H9 (cell line): ENCODE measurements at regions not wholly inside any gene's neighbourhood (a gene's known extent, or its start where the extent isn't known, plus 50 kb on each side); places are given as distances from the start of the nearest gene placed in this dataset.

Experiments
- DNase-seq: peaks from one replicate; pipeline ENCODE4 v3.0.0-alpha.2; 2017
- H2AFZ ChIP-seq: one replicate; pipeline ENCODE4 v1.6.1; 2013; ENCODE audit warnings: mild to moderate bottlenecking, low read length, control low read depth, moderate library complexity
- H2AK5ac ChIP-seq: 2 replicates; pipeline ENCODE4 v1.6.1; 2013; ENCODE audit warnings: low read length, control low read depth, mixed read lengths; ENCODE audit not compliant: insufficient read length
- H2BK120ac ChIP-seq: one replicate; pipeline ENCODE4 v1.6.1; 2013; ENCODE audit warnings: low read depth, mild to moderate bottlenecking, low read length, control low read depth, inconsistent platforms; ENCODE audit not compliant: poor library complexity, severe bottlenecking
- H2BK12ac ChIP-seq: 2 replicates; pipeline ENCODE4 v1.6.1; 2013; ENCODE audit warnings: low read length, control low read depth, mixed read lengths, low read depth; ENCODE audit not compliant: insufficient read length
- H2BK15ac ChIP-seq: 2 replicates; pipeline ENCODE4 v1.6.1; 2013; ENCODE audit warnings: low read depth, low read length, control low read depth
- H2BK20ac ChIP-seq: one replicate; pipeline ENCODE4 v1.6.1; 2013; ENCODE audit warnings: low read depth, mild to moderate bottlenecking, low read length, control low read depth, inconsistent platforms; ENCODE audit not compliant: poor library complexity, severe bottlenecking
- H2BK5ac ChIP-seq: 2 replicates; pipeline ENCODE4 v1.6.1; 2013; ENCODE audit warnings: low read length, control low read depth, mixed read lengths; ENCODE audit not compliant: insufficient read length
- H3K14ac ChIP-seq: 2 replicates; pipeline ENCODE4 v1.6.1; 2013; ENCODE audit warnings: low read length, control low read depth; ENCODE audit not compliant: insufficient read depth
- H3K18ac ChIP-seq: 2 replicates; pipeline ENCODE4 v1.6.1; 2013; ENCODE audit warnings: low read depth, mild to moderate bottlenecking, mixed read lengths, low read length, control low read depth; ENCODE audit not compliant: insufficient read length
- H3K23ac ChIP-seq: 2 replicates; pipeline ENCODE4 v1.6.1; 2013; ENCODE audit warnings: low read length, control low read depth, mixed read lengths, low read depth; ENCODE audit not compliant: insufficient read length
- H3K23me2 ChIP-seq: 2 replicates; pipeline ENCODE4 v1.6.1; 2013; ENCODE audit warnings: low read depth, mild to moderate bottlenecking, mixed read lengths, low read length, control low read depth; ENCODE audit not compliant: insufficient read length, poor library complexity, severe bottlenecking
- H3K27ac ChIP-seq: 2 replicates; pipeline ENCODE4 v1.5.1; 2013; ENCODE audit warnings: low read length, control low read depth, mixed read lengths, low read depth; ENCODE audit not compliant: insufficient read length
- H3K27me3 ChIP-seq: 2 replicates; pipeline ENCODE4 v1.6.1; 2013; ENCODE audit warnings: low read length, control low read depth, inconsistent platforms; ENCODE audit not compliant: insufficient read depth
- H3K4ac ChIP-seq: 2 replicates; pipeline ENCODE4 v1.6.1; 2013; ENCODE audit warnings: low read depth, mild to moderate bottlenecking, control low read depth, inconsistent platforms, low read length, moderate library complexity
- H3K4me1 ChIP-seq: 2 replicates; pipeline ENCODE4 v1.6.1; 2013; ENCODE audit warnings: low read length, control low read depth, inconsistent platforms; ENCODE audit not compliant: insufficient read depth
- H3K4me2 ChIP-seq: 2 replicates; pipeline ENCODE4 v1.6.1; 2013; ENCODE audit warnings: low read length, control low read depth, mixed read lengths; ENCODE audit not compliant: insufficient read length, insufficient read depth
- H3K56ac ChIP-seq: 2 replicates; pipeline ENCODE4 v1.6.1; 2013; ENCODE audit warnings: low read depth, mild to moderate bottlenecking, mixed read lengths, low read length, control low read depth; ENCODE audit not compliant: insufficient read length
- H3K79me1 ChIP-seq: 2 replicates; pipeline ENCODE4 v1.6.1; 2013; ENCODE audit warnings: low read depth, mild to moderate bottlenecking, moderate library complexity, low read length, control low read depth, inconsistent platforms; ENCODE audit not compliant: insufficient read depth, poor library complexity, severe bottlenecking
- H3K79me2 ChIP-seq: 2 replicates; pipeline ENCODE4 v1.6.1; 2013; ENCODE audit warnings: low read length, control low read depth, inconsistent platforms; ENCODE audit not compliant: insufficient read depth
- H3K9ac ChIP-seq: 2 replicates; pipeline ENCODE4 v1.6.1; 2013; ENCODE audit warnings: low read length, control low read depth, mixed read lengths; ENCODE audit not compliant: insufficient read length; ENCODE audit errors: extremely low read depth
- H3K9me3 ChIP-seq: one replicate; pipeline ENCODE4 v1.6.1; 2013; ENCODE audit warnings: low read depth, low read length, inconsistent platforms; ENCODE audit not compliant: control insufficient read depth
- H3T11ph ChIP-seq: one replicate; pipeline ENCODE4 v1.6.1; 2013; ENCODE audit warnings: mild to moderate bottlenecking, low read length, control low read depth, inconsistent platforms
- H4K20me1 ChIP-seq: one replicate; pipeline ENCODE4 v1.6.1; 2013; ENCODE audit not compliant: control insufficient read depth, insufficient read length, insufficient read depth
- H4K5ac ChIP-seq: 2 replicates; pipeline ENCODE4 v1.6.1; 2013; ENCODE audit warnings: low read depth, mild to moderate bottlenecking, mixed read lengths, low read length, control low read depth; ENCODE audit not compliant: insufficient read length
- H4K8ac ChIP-seq: replicated peaks from 2 replicates; pipeline ENCODE4 v1.6.1; 2013; ENCODE audit warnings: low read length, control low read depth, mixed read lengths, low read depth; ENCODE audit not compliant: insufficient read length
- H4K91ac ChIP-seq: 2 replicates; pipeline ENCODE4 v1.6.1; 2013; ENCODE audit warnings: low read depth, mild to moderate bottlenecking, moderate library complexity, mixed read lengths, low read length, control low read depth; ENCODE audit not compliant: insufficient read length
- H3K27ac Mint-ChIP-seq, 3 experiments: 2 replicates in 2 of 3; 3 replicates in 1 of 3; pipeline ENCODE4 v1.8.0; 2020 to 2021; ENCODE audit warnings: mixed read lengths in 3 of 3, mild to moderate bottlenecking in 1 of 3, moderate library complexity in 1 of 3
- H3K27me3 Mint-ChIP-seq: 2 replicates; pipeline ENCODE4 v1.8.0; 2021; ENCODE audit warnings: low read depth, mild to moderate bottlenecking, moderate library complexity, mixed read lengths
- H3K36me3 Mint-ChIP-seq, 3 experiments: 2 replicates in 2 of 3; 3 replicates in 1 of 3; pipeline ENCODE4 v1.8.0; 2020 to 2021; ENCODE audit warnings: low read depth in 3 of 3, mixed read lengths in 3 of 3; ENCODE audit not compliant: insufficient read depth in 1 of 3
- H3K4me1 Mint-ChIP-seq, 2 experiments: 2 replicates each; pipeline ENCODE4 v1.8.0; 2020; ENCODE audit warnings: mixed read lengths in 2 of 2
- H3K4me3 Mint-ChIP-seq, 2 experiments: 2 replicates in 1 of 2; 3 replicates in 1 of 2; pipeline ENCODE4 v1.8.0; 2020 to 2021; ENCODE audit warnings: mild to moderate bottlenecking in 2 of 2, mixed read lengths in 2 of 2, moderate library complexity in 1 of 2
- H3K9me3 Mint-ChIP-seq, 2 experiments: 2 replicates in 1 of 2; 3 replicates in 1 of 2; pipeline ENCODE4 v1.8.0; 2020; ENCODE audit warnings: mild to moderate bottlenecking in 2 of 2, mixed read lengths in 2 of 2, moderate library complexity in 1 of 2
- CTCF ChIP-seq: fragments of 200-600 bp; sonication (generic); conservative IDR thresholded peaks from 3 replicates; pipeline ENCODE4 v1.8.0; 2021; ENCODE audit warnings: antibody characterized with exemption, mild to moderate bottlenecking
- WGBS: extraction: QIAGEN DNeasy Blood & Tissue Kit; methylation state at CpG from one replicate; pipeline ENCODE4 v1.1.7; 2013; ENCODE audit warnings: missing lambda C conversion rate, low lambda C conversion rate, mixed read lengths; ENCODE audit not compliant: insufficient read length; ENCODE audit errors: extremely low coverage; 5-methylcytosine and 5-hydroxymethylcytosine counted together

- Mint-ChIP-seq H3K4me1 (peaks cover 10 to 16% of the 10 kb centered on the region in 2 experiments), H3K36me3 (no peaks in the 10 kb centered on the region), H3K27ac (peak overlapping the region in 1 of 3 experiments; percentile 30; a peak in 2 of 7 replicates), H3K27me3 (peaks cover 10% of the 10 kb centered on the region), H3K9me3 (no peaks in the 10 kb centered on the region), H3K4me3 (no peak overlapping the region)
- H4K20me1 ChIP-seq = no peaks in the 10 kb centered on the region
- no CpG with 5 or more reads among the region's 3 CpGs for WGBS
- H3K4ac ChIP-seq = no peak overlapping the region
- no peak overlapping the region for H2BK120ac ChIP-seq
- H3K14ac ChIP-seq = no peak overlapping the region
- H3K79me1 ChIP-seq = no peaks in the 10 kb centered on the region
- no peak overlapping the region for H4K8ac ChIP-seq
- H3K79me2 ChIP-seq = no peaks in the 10 kb centered on the region
- DNase-seq = no peak
- H3K56ac ChIP-seq = no peak overlapping the region
- no peak for TF ChIP-seq CTCF
- H3K9ac ChIP-seq = no peak overlapping the region
- no peak overlapping the region for H3K4me2 ChIP-seq
- no peaks in the 10 kb centered on the region for H3K9me3 ChIP-seq
- no peak overlapping the region for H4K5ac ChIP-seq
- no peak overlapping the region for H3T11ph ChIP-seq
- H2BK20ac ChIP-seq = no peak overlapping the region
- H3K23me2 ChIP-seq = peaks cover 2% of the 10 kb centered on the region
- no peak overlapping the region for H3K27ac ChIP-seq
- H4K91ac ChIP-seq = no peak overlapping the region
- H2BK12ac ChIP-seq = no peak overlapping the region
- H2AK5ac ChIP-seq = no peak overlapping the region
- no peak overlapping the region for H3K18ac ChIP-seq
- no peaks in the 10 kb centered on the region for H3K27me3 ChIP-seq
- H2BK15ac ChIP-seq = no peak overlapping the region
- peaks cover 6% of the 10 kb centered on the region; the same call in 1 of the 2 replicates for H3K4me1 ChIP-seq
- no peak overlapping the region for H2BK5ac ChIP-seq
- no peak overlapping the region for H2AFZ ChIP-seq
- H3K23ac ChIP-seq = no peak overlapping the region
Measured at GRCh38 chr18:59087391-59087790, 52.3 kb upstream of the SEC11C start.
